CD4-positive, alpha-beta T cell (primary cell): ENCODE measurements at regions not wholly inside any gene's neighbourhood (a gene's known extent, or its start where the extent isn't known, plus 50 kb on each side); places are given as distances from the start of the nearest gene placed in this dataset.

Experiments used
- ATAC-seq: fragments of 200-7000 bp; cut with Tn5 transposase; one replicate; pipeline ENCODE4 v1.10.0; 2022; ENCODE audit warnings: mild to moderate bottlenecking; ENCODE audit not compliant: poor library complexity
- CTCF ChIA-PET: fragments of 350-600 bp; sonication (Branson Sonifier 250); formaldehyde crosslinking; loops from one replicate; lab custom pipeline; 2021; ENCODE audit warnings: antibody characterized with exemption, inconsistent platforms; lab: Charles Lee
- POLR2A ChIA-PET: fragments of 350-600 bp; sonication (Branson Sonifier 250); formaldehyde crosslinking; loops from one replicate; lab custom pipeline; 2021; ENCODE audit warnings: antibody characterized with exemption, inconsistent platforms; lab: Charles Lee
- DNase-seq, 14 experiments: peaks; one replicate each; pipeline ENCODE4 v3.0.0-alpha.2; 2013 to 2020; ENCODE audit warnings: mixed read lengths in 2 of 14
- H3K27ac ChIP-seq, 2 donors: one replicate each; pipeline versions ENCODE4 v1.5.1 to v1.7.0; 2013; ENCODE audit warnings: low read length in 2 of 2, low read depth in 1 of 2, mild to moderate bottlenecking in 1 of 2
- H3K27me3 ChIP-seq, 2 experiments: 1 replicate in 1 of 2; 2 replicates in 1 of 2; pipeline versions ENCODE4 v1.6.1 to v1.7.0; 2013; ENCODE audit warnings: low read length in 2 of 2, control low read depth in 1 of 2, mild to moderate bottlenecking in 1 of 2, moderate library complexity in 1 of 2; ENCODE audit not compliant: insufficient read depth in 2 of 2, control insufficient read depth in 1 of 2
- H3K36me3 ChIP-seq: one replicate; pipeline ENCODE4 v1.6.1; 2013; ENCODE audit warnings: low read length, control low read depth; ENCODE audit not compliant: insufficient read depth
- H3K4me1 ChIP-seq: one replicate; pipeline ENCODE4 v1.6.1; 2013; ENCODE audit warnings: low read length, control low read depth; ENCODE audit not compliant: insufficient read depth
- H3K4me3 ChIP-seq: one replicate; pipeline ENCODE4 v1.5.1; 2013; ENCODE audit warnings: mild to moderate bottlenecking, low read length, moderate library complexity
- H3K9me3 ChIP-seq, 2 experiments: 1 replicate in 1 of 2; 2 replicates in 1 of 2; pipeline versions ENCODE4 v1.6.1 to v1.7.0; 2013; ENCODE audit warnings: low read length in 2 of 2, mild to moderate bottlenecking in 2 of 2, control low read depth in 1 of 2, moderate library complexity in 1 of 2; ENCODE audit not compliant: control insufficient read depth in 1 of 2, insufficient read depth in 1 of 2
- H3K27ac Mint-ChIP-seq: one replicate; pipeline ENCODE4 v1.8.0; 2020; ENCODE audit warnings: mixed read lengths
- H3K27me3 Mint-ChIP-seq: one replicate; pipeline ENCODE4 v1.8.0; 2021; ENCODE audit warnings: mixed read lengths
- H3K36me3 Mint-ChIP-seq: one replicate; pipeline ENCODE4 v1.8.0; 2021; ENCODE audit warnings: low read depth, mixed read lengths
- H3K4me1 Mint-ChIP-seq: one replicate; pipeline ENCODE4 v1.8.0; 2021; ENCODE audit warnings: low read depth, mixed read lengths
- H3K4me3 Mint-ChIP-seq: one replicate; pipeline ENCODE4 v1.8.0; 2020; ENCODE audit warnings: mild to moderate bottlenecking, mixed read lengths
- H3K9me3 Mint-ChIP-seq: one replicate; pipeline ENCODE4 v1.8.0; 2020; ENCODE audit warnings: mixed read lengths
- intact Hi-C, 2 experiments: fragments of 100-400 bp; cut with DNase I in 1 of 2; cut with micrococcal nuclease in 1 of 2; formaldehyde crosslinking; loops; one replicate each; pipeline versions ENCODE4 v1.15.1 to v1.9.0; 2023 to 2025; cut with DNase I, micrococcal nuclease
- TF ChIP-seq, protein P1 (sequence below): fragments of 200-600 bp; IDR thresholded peaks from one replicate; pipeline ENCODE4 v1.8.0; 2022; ENCODE audit warnings: antibody characterized with exemption, mild to moderate bottlenecking

GRCh38 chr13:89153941-89154340 is 1482.8 kb downstream of the SLITRK5 start:
- H3K9me3 ChIP-seq = peaks cover 0 to 9% of the 10 kb centered on the region in 2 experiments
- no peak overlapping the region for H3K27ac Mint-ChIP-seq
- CTCF ChIA-PET = no interaction called here
- DNase-seq (no peak), ATAC-seq (no peak)
- H3K27me3 Mint-ChIP-seq = no peaks in the 10 kb centered on the region
- no peaks in the 10 kb centered on the region for H3K4me1 ChIP-seq
- H3K4me3 Mint-ChIP-seq = no peak overlapping the region
- no peak overlapping the region for H3K4me3 ChIP-seq
- H3K36me3 Mint-ChIP-seq = no peaks in the 10 kb centered on the region
- intact Hi-C loops = no loop called here
- no peak overlapping the region for H3K27ac ChIP-seq
- POLR2A ChIA-PET = no interaction called here
- H3K9me3 Mint-ChIP-seq = no peaks in the 10 kb centered on the region
- TF ChIP-seq, protein P1, sequence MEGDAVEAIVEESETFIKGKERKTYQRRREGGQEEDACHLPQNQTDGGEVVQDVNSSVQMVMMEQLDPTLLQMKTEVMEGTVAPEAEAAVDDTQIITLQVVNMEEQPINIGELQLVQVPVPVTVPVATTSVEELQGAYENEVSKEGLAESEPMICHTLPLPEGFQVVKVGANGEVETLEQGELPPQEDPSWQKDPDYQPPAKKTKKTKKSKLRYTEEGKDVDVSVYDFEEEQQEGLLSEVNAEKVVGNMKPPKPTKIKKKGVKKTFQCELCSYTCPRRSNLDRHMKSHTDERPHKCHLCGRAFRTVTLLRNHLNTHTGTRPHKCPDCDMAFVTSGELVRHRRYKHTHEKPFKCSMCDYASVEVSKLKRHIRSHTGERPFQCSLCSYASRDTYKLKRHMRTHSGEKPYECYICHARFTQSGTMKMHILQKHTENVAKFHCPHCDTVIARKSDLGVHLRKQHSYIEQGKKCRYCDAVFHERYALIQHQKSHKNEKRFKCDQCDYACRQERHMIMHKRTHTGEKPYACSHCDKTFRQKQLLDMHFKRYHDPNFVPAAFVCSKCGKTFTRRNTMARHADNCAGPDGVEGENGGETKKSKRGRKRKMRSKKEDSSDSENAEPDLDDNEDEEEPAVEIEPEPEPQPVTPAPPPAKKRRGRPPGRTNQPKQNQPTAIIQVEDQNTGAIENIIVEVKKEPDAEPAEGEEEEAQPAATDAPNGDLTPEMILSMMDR = no peak
- H3K27me3 ChIP-seq = no peaks in the 10 kb centered on the region
- no peaks in the 10 kb centered on the region for H3K36me3 ChIP-seq
- H3K4me1 Mint-ChIP-seq = no peaks in the 10 kb centered on the region

- Mint-ChIP-seq H3K4me3 (no peak overlapping the region), H3K4me1 (no peaks in the 10 kb centered on the region), H3K36me3 (no peaks in the 10 kb centered on the region), H3K27ac (no peak overlapping the region), H3K9me3 (no peaks in the 10 kb centered on the region), H3K27me3 (no peaks in the 10 kb centered on the region)
- Histone ChIP-seq H3K4me1 (no peaks in the 10 kb centered on the region), H3K27ac (no peak overlapping the region), H3K9me3 (peaks cover 0 to 20% of the 10 kb centered on the region in 2 experiments), H3K4me3 (no peak overlapping the region), H3K36me3 (no peaks in the 10 kb centered on the region), H3K27me3 (no peaks in the 10 kb centered on the region)
- ATAC-seq = no peak
- POLR2A ChIA-PET = no interaction called here
- CTCF ChIA-PET = no interaction called here
- DNase-seq = no peak
- TF ChIP-seq, protein P1 = no peak
- intact Hi-C loops = no loop called here
These were observed 1491.9 kb downstream of the SLITRK5 start for GRCh38 chr13:89163096-89163495.

GRCh38 chr13:89165685-89166084 is 1494.5 kb downstream of the SLITRK5 start:
- TF ChIP-seq, protein P1 = no peak
- Mint-ChIP-seq H3K27me3 (no peaks in the 10 kb centered on the region), H3K9me3 (no peaks in the 10 kb centered on the region), H3K36me3 (no peaks in the 10 kb centered on the region), H3K4me1 (no peaks in the 10 kb centered on the region), H3K27ac (no peak overlapping the region), H3K4me3 (no peak overlapping the region)
- H3K27ac ChIP-seq = no peak overlapping the region
- DNase-seq (no peak), ATAC-seq (no peak)
- H3K36me3 ChIP-seq = no peaks in the 10 kb centered on the region
- H3K4me3 ChIP-seq = no peak overlapping the region
- ChIA-PET CTCF (no interaction called here), POLR2A (no interaction called here)
- H3K4me1 ChIP-seq = no peaks in the 10 kb centered on the region
- H3K27me3 ChIP-seq = no peaks in the 10 kb centered on the region
- intact Hi-C loops = no loop called here
- peaks cover 0 to 15% of the 10 kb centered on the region in 2 experiments for H3K9me3 ChIP-seq
